ENCODE measurements at regions not wholly inside any gene's neighbourhood (a gene's known extent, or its start where the extent isn't known, plus 50 kb on each side); places are given as distances from the start of the nearest gene placed in this dataset.

DNA sequence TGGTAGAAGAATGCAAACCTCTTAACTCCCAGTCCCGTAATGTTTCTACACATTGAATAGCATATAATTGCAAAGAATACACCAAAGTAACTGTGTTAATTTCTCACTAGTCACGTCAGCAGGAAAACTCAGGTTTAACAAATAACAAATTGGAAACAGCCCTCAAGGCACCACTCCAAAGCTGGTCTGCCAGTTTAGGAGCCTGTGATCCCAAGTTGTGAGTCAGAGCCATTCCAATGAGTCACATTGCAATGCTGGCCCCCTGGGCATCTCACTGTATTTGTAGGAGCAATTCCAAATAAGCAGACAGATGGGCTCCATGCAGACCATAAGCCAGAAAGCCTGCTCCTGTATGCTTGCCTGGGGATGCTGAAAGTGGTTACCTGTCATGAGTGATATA, 143.2 kb upstream of the SETBP1 start:
- no peaks in the 10 kb centered on the region for H3K4me1 Mint-ChIP-seq (ENCODE audit: low read depth, unreplicated experiment)
- DNase-seq, result peak; percentile 20
- no peak overlapping the region for H3K27ac Mint-ChIP-seq (ENCODE audit: unreplicated experiment)
- H3K36me3 Mint-ChIP-seq (ENCODE audit: unreplicated experiment), result no peaks in the 10 kb centered on the region
- H3K27me3 Mint-ChIP-seq (ENCODE audit: unreplicated experiment), result no peaks in the 10 kb centered on the region
- TF ChIP-seq, protein P1, sequence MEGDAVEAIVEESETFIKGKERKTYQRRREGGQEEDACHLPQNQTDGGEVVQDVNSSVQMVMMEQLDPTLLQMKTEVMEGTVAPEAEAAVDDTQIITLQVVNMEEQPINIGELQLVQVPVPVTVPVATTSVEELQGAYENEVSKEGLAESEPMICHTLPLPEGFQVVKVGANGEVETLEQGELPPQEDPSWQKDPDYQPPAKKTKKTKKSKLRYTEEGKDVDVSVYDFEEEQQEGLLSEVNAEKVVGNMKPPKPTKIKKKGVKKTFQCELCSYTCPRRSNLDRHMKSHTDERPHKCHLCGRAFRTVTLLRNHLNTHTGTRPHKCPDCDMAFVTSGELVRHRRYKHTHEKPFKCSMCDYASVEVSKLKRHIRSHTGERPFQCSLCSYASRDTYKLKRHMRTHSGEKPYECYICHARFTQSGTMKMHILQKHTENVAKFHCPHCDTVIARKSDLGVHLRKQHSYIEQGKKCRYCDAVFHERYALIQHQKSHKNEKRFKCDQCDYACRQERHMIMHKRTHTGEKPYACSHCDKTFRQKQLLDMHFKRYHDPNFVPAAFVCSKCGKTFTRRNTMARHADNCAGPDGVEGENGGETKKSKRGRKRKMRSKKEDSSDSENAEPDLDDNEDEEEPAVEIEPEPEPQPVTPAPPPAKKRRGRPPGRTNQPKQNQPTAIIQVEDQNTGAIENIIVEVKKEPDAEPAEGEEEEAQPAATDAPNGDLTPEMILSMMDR (IDR thresholded peaks at IDR 0.05; ENCODE audit: partially characterized antibody, unreplicated experiment), result no peak
- H3K9me3 Mint-ChIP-seq (ENCODE audit: unreplicated experiment), result peaks cover 1% of the 10 kb centered on the region
- H3K4me3 Mint-ChIP-seq (ENCODE audit: unreplicated experiment), result no peak overlapping the region

DNA sequence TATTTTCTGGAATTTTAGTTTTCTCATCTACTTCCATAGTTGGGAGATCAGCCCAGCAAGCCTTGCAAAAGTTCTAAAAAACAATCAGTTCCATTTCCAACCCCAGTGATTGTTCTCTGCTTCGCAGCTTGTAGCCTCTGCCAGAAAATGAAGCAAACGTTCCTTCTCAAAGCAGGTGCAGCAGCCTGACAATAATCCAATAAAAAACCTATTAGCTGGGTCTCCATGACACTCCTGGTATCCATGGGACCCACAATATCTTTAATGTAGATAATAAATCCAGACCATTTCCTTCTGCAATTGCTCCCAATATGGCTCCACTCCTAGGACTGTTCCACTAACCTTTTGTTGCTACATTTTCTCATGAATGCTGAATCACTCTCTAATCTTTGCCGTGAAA, 140.8 kb upstream of the SETBP1 start:
- Mint-ChIP-seq H3K9me3 (ENCODE audit: unreplicated experiment) (peaks cover 1% of the 10 kb centered on the region), H3K27me3 (ENCODE audit: unreplicated experiment) (no peaks in the 10 kb centered on the region), H3K27ac (ENCODE audit: unreplicated experiment) (peak overlapping the region; percentile 46), H3K4me3 (ENCODE audit: unreplicated experiment) (no peak overlapping the region), H3K36me3 (ENCODE audit: unreplicated experiment) (no peaks in the 10 kb centered on the region), H3K4me1 (ENCODE audit: low read depth, unreplicated experiment) (no peaks in the 10 kb centered on the region)
- no peak for DNase-seq
- TF ChIP-seq, protein P1 (IDR thresholded peaks at IDR 0.05; ENCODE audit: partially characterized antibody, unreplicated experiment), result no peak

DNA sequence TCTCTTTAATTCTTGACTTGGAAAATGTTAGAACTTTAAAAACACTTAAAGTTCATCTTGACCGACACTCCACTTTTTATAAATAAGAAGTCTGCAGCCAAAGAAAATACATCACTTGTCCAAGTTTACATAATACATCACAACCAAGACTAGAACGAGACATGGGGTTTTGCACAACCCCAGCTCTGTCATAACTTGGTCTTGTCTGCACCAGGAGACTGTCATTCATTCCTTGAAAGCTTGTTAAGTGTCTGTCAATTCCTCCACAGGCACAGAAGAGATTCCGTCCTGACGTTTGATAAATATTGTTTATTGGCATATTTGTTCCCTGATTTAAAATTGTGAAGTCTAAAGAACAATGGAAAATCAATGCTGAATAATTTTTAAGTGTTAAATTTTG, 139.5 kb upstream of the SETBP1 start:
- H3K9me3 Mint-ChIP-seq (ENCODE audit: unreplicated experiment), result peaks cover 1% of the 10 kb centered on the region
- no peaks in the 10 kb centered on the region for H3K4me1 Mint-ChIP-seq (ENCODE audit: low read depth, unreplicated experiment)
- TF ChIP-seq, protein P1 (IDR thresholded peaks at IDR 0.05; ENCODE audit: partially characterized antibody, unreplicated experiment), result no peak
- no peak for DNase-seq
- H3K27ac Mint-ChIP-seq (ENCODE audit: unreplicated experiment), result no peak overlapping the region
- H3K36me3 Mint-ChIP-seq (ENCODE audit: unreplicated experiment), result no peaks in the 10 kb centered on the region
- H3K4me3 Mint-ChIP-seq (ENCODE audit: unreplicated experiment), result no peak overlapping the region
- peaks cover 2% of the 10 kb centered on the region for H3K27me3 Mint-ChIP-seq (ENCODE audit: unreplicated experiment)

DNA sequence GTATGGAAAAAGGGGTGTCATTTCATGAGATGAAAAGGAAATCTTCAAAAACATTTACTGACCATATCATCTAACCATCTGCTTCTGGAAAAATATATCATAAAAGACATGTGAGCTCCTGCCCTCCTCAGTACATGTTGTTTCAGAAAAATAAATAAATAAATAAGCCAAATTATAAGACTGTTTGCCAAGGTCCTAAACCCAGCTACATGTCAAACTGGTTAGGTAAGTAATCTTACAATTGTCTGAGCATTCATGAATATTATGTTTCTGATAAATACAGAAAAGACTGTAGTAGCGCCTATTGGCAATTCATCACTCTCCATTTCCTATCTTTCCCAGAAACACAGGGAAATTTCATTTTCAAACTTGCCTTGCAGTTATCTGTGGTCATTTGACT, 138.9 kb upstream of the SETBP1 start:
- H3K9me3 Mint-ChIP-seq (ENCODE audit: unreplicated experiment), result no peaks in the 10 kb centered on the region
- H3K4me1 Mint-ChIP-seq (ENCODE audit: low read depth, unreplicated experiment), result no peaks in the 10 kb centered on the region
- H3K4me3 Mint-ChIP-seq (ENCODE audit: unreplicated experiment), result no peak overlapping the region
- H3K36me3 Mint-ChIP-seq (ENCODE audit: unreplicated experiment), result no peaks in the 10 kb centered on the region
- H3K27ac Mint-ChIP-seq (ENCODE audit: unreplicated experiment), result no peak overlapping the region
- peaks cover 2% of the 10 kb centered on the region for H3K27me3 Mint-ChIP-seq (ENCODE audit: unreplicated experiment)
- TF ChIP-seq, protein P1 (IDR thresholded peaks at IDR 0.05; ENCODE audit: partially characterized antibody, unreplicated experiment), result no peak
- DNase-seq, result no peak

DNA sequence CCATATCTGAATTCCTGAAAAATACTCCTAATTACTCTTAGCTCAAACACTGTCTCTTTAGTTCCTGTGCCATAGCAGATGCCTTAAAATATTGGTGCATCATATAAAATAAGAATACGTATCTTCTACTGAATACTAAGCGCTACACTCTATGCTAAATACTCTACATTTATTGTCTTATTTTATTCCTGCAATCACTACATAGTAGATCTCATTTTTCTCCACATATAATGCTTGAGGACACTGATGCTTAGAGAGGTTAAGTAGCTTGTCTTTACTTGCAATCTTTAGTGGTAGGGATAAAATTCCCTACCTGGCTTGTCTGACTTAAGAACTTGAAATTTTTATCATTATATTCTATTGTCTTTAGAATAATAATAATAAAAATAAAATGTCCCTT, 137.3 kb upstream of the SETBP1 start:
- DNase-seq, result no peak
- no peak overlapping the region for H3K27ac Mint-ChIP-seq (ENCODE audit: unreplicated experiment)
- no peaks in the 10 kb centered on the region for H3K36me3 Mint-ChIP-seq (ENCODE audit: unreplicated experiment)
- H3K4me1 Mint-ChIP-seq (ENCODE audit: low read depth, unreplicated experiment), result no peaks in the 10 kb centered on the region
- H3K9me3 Mint-ChIP-seq (ENCODE audit: unreplicated experiment), result no peaks in the 10 kb centered on the region
- no peak overlapping the region for H3K4me3 Mint-ChIP-seq (ENCODE audit: unreplicated experiment)
- TF ChIP-seq, protein P1 (IDR thresholded peaks at IDR 0.05; ENCODE audit: partially characterized antibody, unreplicated experiment), result no peak
- peaks cover 2% of the 10 kb centered on the region for H3K27me3 Mint-ChIP-seq (ENCODE audit: unreplicated experiment)

Data from glutamatergic neuron (in vitro differentiated cells).